SK-N-SH treated with all-trans-retinoic acid at 6 μM for 48 hours (cell line): ENCODE measurements at regions not wholly inside any gene's neighbourhood (a gene's known extent, or its start where the extent isn't known, plus 50 kb on each side); places are given as distances from the start of the nearest gene placed in this dataset.

ENCODE experiments used
- ATAC-seq: fragments of 200-7000 bp; cut with Tn5 transposase; 3 replicates; pipeline ENCODE4 v1.9.1; 2020; ENCODE audit warnings: mild to moderate bottlenecking, moderate library complexity
- BACH2 ChIP-seq: fragments of 250-450 bp; sonication (Bioruptor Pico); IDR thresholded peaks from 2 replicates; pipeline ENCODE4 v1.9.0; 2021; ENCODE audit warnings: mild to moderate bottlenecking, borderline replicate concordance
- CREB5 ChIP-seq: fragments of 250-450 bp; sonication (Bioruptor Pico); IDR thresholded peaks from 2 replicates; pipeline ENCODE4 v1.5.1; 2020; ENCODE audit warnings: low read depth, mild to moderate bottlenecking, moderate library complexity
- CSDC2 ChIP-seq: fragments of 250-450 bp; sonication (Bioruptor Pico); IDR thresholded peaks from 2 replicates; pipeline ENCODE4 v1.5.0; 2020; ENCODE audit warnings: mild to moderate bottlenecking, moderate library complexity
- CSRNP3 ChIP-seq: fragments of 250-450 bp; sonication (Bioruptor Pico); IDR thresholded peaks from 2 replicates; pipeline ENCODE4 v1.5.1; 2021; ENCODE audit warnings: mild to moderate bottlenecking, moderate library complexity
- ESRRG ChIP-seq: fragments of 250-450 bp; sonication (Bioruptor Pico); IDR thresholded peaks from 2 replicates; pipeline ENCODE4 v1.6.1; 2021; ENCODE audit warnings: mild to moderate bottlenecking
- ISL1 ChIP-seq: fragments of 250-450 bp; sonication (Bioruptor Pico); IDR thresholded peaks from 2 replicates; pipeline ENCODE4 v2.1.2; 2022; ENCODE audit warnings: mild to moderate bottlenecking, moderate library complexity
- OSR1 ChIP-seq: fragments of 250-450 bp; sonication (Bioruptor Pico); IDR thresholded peaks from 2 replicates; pipeline ENCODE4 v1.8.0; 2022; ENCODE audit warnings: moderate library complexity, mild to moderate bottlenecking, inconsistent platforms
- PATZ1 ChIP-seq: fragments of 250-450 bp; sonication (Bioruptor Pico); IDR thresholded peaks from 2 replicates; pipeline ENCODE4 v1.8.0; 2020; ENCODE audit warnings: mild to moderate bottlenecking, moderate library complexity, borderline replicate concordance
- POU6F1 ChIP-seq: fragments of 250-450 bp; sonication (Bioruptor Pico); IDR thresholded peaks from 2 replicates; pipeline ENCODE4 v1.8.0; 2021; ENCODE audit warnings: low read depth, mild to moderate bottlenecking, moderate library complexity, borderline replicate concordance
- PPARA ChIP-seq: fragments of 250-450 bp; sonication (Bioruptor Pico); IDR thresholded peaks from 2 replicates; pipeline ENCODE4 v1.5.0; 2020; ENCODE audit warnings: mild to moderate bottlenecking, borderline replicate concordance
- RARB ChIP-seq: fragments of 250-450 bp; sonication (Bioruptor Pico); IDR thresholded peaks from 2 replicates; pipeline ENCODE4 v1.8.0; 2021; ENCODE audit warnings: mild to moderate bottlenecking, moderate library complexity
- SNAI2 ChIP-seq: fragments of 250-450 bp; sonication (Bioruptor Pico); IDR thresholded peaks from 2 replicates; pipeline ENCODE4 v1.5.0; 2020; ENCODE audit warnings: mild to moderate bottlenecking, moderate library complexity
- TCF4 ChIP-seq: fragments of 250-450 bp; sonication (Bioruptor Pico); IDR thresholded peaks from 2 replicates; pipeline ENCODE4 v1.8.0; 2021; ENCODE audit warnings: mild to moderate bottlenecking, moderate library complexity, borderline replicate concordance
- TOX ChIP-seq: fragments of 250-450 bp; sonication (Bioruptor Pico); IDR thresholded peaks from 2 replicates; pipeline ENCODE4 v1.8.0; 2021; ENCODE audit warnings: mild to moderate bottlenecking, moderate library complexity, borderline replicate concordance
- ZFP3 ChIP-seq: fragments of 250-450 bp; sonication (Bioruptor Pico); IDR thresholded peaks from 2 replicates; pipeline ENCODE4 v1.5.0; 2020; ENCODE audit warnings: mild to moderate bottlenecking, moderate library complexity
- ZFP30 ChIP-seq: fragments of 450-650 bp; formaldehyde crosslinking; IDR thresholded peaks from 2 replicates; pipeline ENCODE4 v1.5.0; 2022; ENCODE audit warnings: mild to moderate bottlenecking, moderate library complexity
- ZNF70 ChIP-seq: fragments of 450-650 bp; formaldehyde crosslinking; IDR thresholded peaks from 2 replicates; pipeline ENCODE4 v1.5.0; 2020; ENCODE audit warnings: mild to moderate bottlenecking, moderate library complexity
- ZNF8 ChIP-seq: fragments of 450-650 bp; formaldehyde crosslinking; IDR thresholded peaks from 2 replicates; pipeline ENCODE4 v1.5.0; 2020; ENCODE audit warnings: mild to moderate bottlenecking, moderate library complexity

- no peak for TF ChIP-seq CREB5 (CRISPR knock-in tag)
- TF ChIP-seq, all 23 proteins: peak for 0
These were observed 903.4 kb upstream of the SLC10A2 start (continued) for GRCh38 chr13:103969520-103970050.

- TF ChIP-seq ISL1 (CRISPR knock-in tag) (no peak), SNAI2 (peak; percentile 10; the same call in 1 of the 2 replicates)
- no peak; the same call in 2 of the 3 replicates for ATAC-seq
These were observed 899.5 kb upstream of the SLC10A2 start for GRCh38 chr13:103965506-103966243.

- TF ChIP-seq POU6F1 (CRISPR knock-in tag) (no peak), CSDC2 (no peak), ZFP3 (CRISPR knock-in tag) (no peak), PATZ1 (CRISPR knock-in tag) (no peak), CREB5 (CRISPR knock-in tag) (no peak), ISL1 (CRISPR knock-in tag) (0 out of 2 replicates have a peak, but pooled peaks have one; percentile 7), ZNF8 (no peak), RARB (no peak)
- peak; percentile 51; the same call in 2 of the 3 replicates for ATAC-seq
These were observed 895.6 kb upstream of the SLC10A2 start for GRCh38 chr13:103961784-103962183.

- ATAC-seq: no peak
These were observed 894.9 kb upstream of the SLC10A2 start for GRCh38 chr13:103961129-103961528.

GRCh38 chr13:103960001-103960400, 893.8 kb upstream of the SLC10A2 start:
- ATAC-seq: no peak
- TF ChIP-seq OSR1 (CRISPR knock-in tag) (no peak), SNAI2 (no peak), CSRNP3 (CRISPR knock-in tag) (no peak), RARB (no peak), TCF4 (no peak), CSDC2 (no peak), ISL1 (CRISPR knock-in tag) (no peak), TOX (CRISPR knock-in tag) (no peak), ZFP30 (CRISPR knock-in tag) (no peak)

More at GRCh38 chr13:103961129-103961528, 894.9 kb upstream of the SLC10A2 start:
- TF ChIP-seq RARB (no peak), ZFP30 (CRISPR knock-in tag) (no peak), ESRRG (CRISPR knock-in tag) (no peak), ZNF70 (CRISPR knock-in tag) (no peak), CSRNP3 (CRISPR knock-in tag) (no peak), ZFP3 (CRISPR knock-in tag) (no peak), PPARA (CRISPR knock-in tag) (no peak), BACH2 (CRISPR knock-in tag) (no peak)
